ENCODE measurements at regions not wholly inside any gene's neighbourhood (a gene's known extent, or its start where the extent isn't known, plus 50 kb on each side); places are given as distances from the start of the nearest gene placed in this dataset.

DNA sequence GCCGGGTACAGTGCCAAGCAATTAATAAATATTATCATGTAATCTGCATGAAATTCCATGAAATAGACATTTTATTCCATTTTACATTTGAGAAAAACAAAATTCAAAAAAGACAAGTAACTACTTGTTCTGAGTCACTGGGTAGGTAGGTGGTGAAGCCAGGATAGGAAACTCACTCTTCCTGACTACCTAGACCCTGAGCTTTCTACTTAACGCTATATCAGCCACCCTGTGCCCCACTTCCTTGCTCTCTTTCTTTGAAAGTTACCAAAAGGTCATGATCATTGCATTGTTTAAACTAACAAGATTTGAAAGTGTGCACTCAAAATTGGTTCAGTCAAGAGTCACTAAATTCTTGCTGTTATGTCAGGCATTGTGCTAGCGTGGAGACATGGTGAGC, 235.7 kb downstream of the CD83 start:
- ATAC-seq (no peak), DNase-seq (no peak)
- Histone ChIP-seq H3K27ac (no peak overlapping the region), H3K4me1 (peaks cover 0 to 12% (median 8%) of the 10 kb centered on the region in 9 donors), H3K27me3 (no peaks in the 10 kb centered on the region), H3K4me3 (no peak overlapping the region), H3K36me3 (no peaks in the 10 kb centered on the region), H3K9me3 (peaks cover 0 to 15% (median 0%) of the 10 kb centered on the region in 11 donors)
- 91 to 93% methylated on average over 3 of the region's 3 CpGs for WGBS, 2 donors
- TF ChIP-seq, protein P1, sequence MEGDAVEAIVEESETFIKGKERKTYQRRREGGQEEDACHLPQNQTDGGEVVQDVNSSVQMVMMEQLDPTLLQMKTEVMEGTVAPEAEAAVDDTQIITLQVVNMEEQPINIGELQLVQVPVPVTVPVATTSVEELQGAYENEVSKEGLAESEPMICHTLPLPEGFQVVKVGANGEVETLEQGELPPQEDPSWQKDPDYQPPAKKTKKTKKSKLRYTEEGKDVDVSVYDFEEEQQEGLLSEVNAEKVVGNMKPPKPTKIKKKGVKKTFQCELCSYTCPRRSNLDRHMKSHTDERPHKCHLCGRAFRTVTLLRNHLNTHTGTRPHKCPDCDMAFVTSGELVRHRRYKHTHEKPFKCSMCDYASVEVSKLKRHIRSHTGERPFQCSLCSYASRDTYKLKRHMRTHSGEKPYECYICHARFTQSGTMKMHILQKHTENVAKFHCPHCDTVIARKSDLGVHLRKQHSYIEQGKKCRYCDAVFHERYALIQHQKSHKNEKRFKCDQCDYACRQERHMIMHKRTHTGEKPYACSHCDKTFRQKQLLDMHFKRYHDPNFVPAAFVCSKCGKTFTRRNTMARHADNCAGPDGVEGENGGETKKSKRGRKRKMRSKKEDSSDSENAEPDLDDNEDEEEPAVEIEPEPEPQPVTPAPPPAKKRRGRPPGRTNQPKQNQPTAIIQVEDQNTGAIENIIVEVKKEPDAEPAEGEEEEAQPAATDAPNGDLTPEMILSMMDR (IDR thresholded peaks at IDR 0.05): no peak
- intact Hi-C loops (cut with DNase I): no loop called here

DNA sequence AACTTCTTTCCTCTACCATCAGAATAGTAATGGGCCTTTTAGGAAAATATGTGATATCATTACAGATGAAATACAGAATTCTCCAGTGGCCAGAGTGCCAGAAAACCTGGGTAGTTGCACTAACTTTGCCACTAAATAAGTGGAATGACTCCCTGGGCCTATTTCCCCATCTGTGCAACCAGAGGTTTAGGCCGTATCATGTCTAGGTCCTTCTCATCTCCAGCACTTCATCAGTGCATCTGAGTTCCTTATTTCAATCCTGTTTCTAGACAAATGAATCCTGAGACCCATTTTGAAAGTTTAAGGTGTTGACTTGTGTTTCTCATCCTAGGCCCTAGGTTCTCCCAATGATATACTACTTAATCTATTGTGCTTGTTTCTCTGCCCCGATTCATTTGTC, 236.2 kb downstream of the CD83 start:
- DNase-seq: no peak
- Histone ChIP-seq H3K36me3 (no peaks in the 10 kb centered on the region), H3K27me3 (no peaks in the 10 kb centered on the region), H3K4me3 (no peak overlapping the region), H3K4me1 (peaks cover 0 to 12% (median 8%) of the 10 kb centered on the region in 9 donors), H3K9me3 (peaks cover 0 to 12% (median 0%) of the 10 kb centered on the region in 11 donors), H3K27ac (no peak overlapping the region)
- 96 to 99% methylated on average over 2 of the region's 2 CpGs for WGBS, 2 donors
- TF ChIP-seq, protein P1 (IDR thresholded peaks at IDR 0.05): no peak
- no peak for ATAC-seq
- intact Hi-C loops (cut with DNase I): no loop called here

DNA sequence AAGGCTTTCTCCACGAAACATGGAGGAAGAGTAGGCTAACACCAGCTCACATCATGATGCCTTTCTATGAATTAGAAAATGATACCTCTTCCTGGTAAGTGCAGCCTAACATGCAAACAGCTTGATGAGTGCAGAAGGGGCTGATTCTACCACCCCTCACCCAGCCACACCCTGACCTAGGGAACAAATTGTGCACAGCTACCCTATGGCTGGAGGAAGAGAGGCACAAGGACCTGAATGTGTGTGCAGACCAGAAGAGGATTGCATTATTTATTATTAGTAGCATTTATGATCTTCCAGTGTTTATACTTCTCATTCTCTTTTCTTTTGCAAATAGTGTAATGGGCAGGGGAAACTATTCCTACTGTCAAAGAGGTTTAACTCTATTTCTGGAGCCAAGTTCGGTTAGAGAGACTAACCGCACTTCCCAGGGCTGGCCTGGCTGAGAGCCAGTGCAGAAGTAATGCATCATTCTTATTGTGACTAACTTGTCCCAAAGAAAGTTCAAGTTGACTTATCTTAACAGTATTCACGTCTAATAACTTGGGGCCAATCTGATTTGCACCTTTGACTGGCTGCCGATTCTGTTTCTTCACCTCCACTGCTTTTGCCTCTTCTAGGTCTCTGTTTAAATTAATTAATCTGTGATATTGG, 237.5 kb downstream of the CD83 start:
- intact Hi-C loops (cut with DNase I): no loop called here
- Histone ChIP-seq H3K9me3 (peaks cover 0 to 10% (median 0%) of the 10 kb centered on the region in 11 donors), H3K36me3 (no peaks in the 10 kb centered on the region), H3K4me1 (peaks cover 0 to 12% (median 8%) of the 10 kb centered on the region in 9 donors), H3K27me3 (no peaks in the 10 kb centered on the region), H3K27ac (no peak overlapping the region), H3K4me3 (no peak overlapping the region)
- peak; percentile 63 for DNase-seq
- ATAC-seq: peak; percentile 34 to 79 (median 56)
- TF ChIP-seq, protein P1 (IDR thresholded peaks at IDR 0.05): no peak
- WGBS, 2 donors: 28 to 36% methylated on average over 5 of the region's 5 CpGs

DNA sequence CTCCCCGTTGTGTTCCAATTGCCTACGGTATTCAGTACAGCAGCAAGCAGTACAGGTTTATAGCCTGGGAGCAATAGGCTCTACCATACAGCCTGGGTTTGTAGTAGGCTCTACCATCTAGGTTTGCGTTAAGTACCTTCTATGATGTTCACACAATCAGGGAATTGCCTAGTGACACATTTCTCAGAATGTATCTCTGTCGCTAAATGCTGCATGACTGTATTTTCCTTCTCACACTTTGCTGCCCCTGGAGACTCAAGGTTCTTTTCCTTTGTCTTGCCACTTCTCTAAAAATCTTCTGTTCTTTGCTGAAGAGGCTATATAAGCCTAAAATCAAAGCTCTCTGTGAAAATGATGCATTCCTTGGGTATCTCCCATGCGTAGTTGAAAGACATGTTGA, 241.9 kb downstream of the CD83 start:
- Histone ChIP-seq H3K36me3 (no peaks in the 10 kb centered on the region), H3K9me3 (no peaks in the 10 kb centered on the region), H3K4me1 (peaks cover 0 to 35% (median 13%) of the 10 kb centered on the region in 9 donors), H3K27ac (no peak overlapping the region), H3K27me3 (no peaks in the 10 kb centered on the region), H3K4me3 (no peak overlapping the region)
- TF ChIP-seq, protein P1 (IDR thresholded peaks at IDR 0.05): no peak
- ATAC-seq (no peak), DNase-seq (no peak)
- 98% methylated on average over 5 of the region's 5 CpGs for WGBS, 2 donors
- intact Hi-C loops (cut with DNase I): no loop called here
